Esophagus muscularis mucosa (tissue), 4 donors: ENCODE measurements at regions not wholly inside any gene's neighbourhood (a gene's known extent, or its start where the extent isn't known, plus 50 kb on each side); places are given as distances from the start of the nearest gene placed in this dataset.

ENCODE experiments used
- CTCF ChIP-seq, 3 experiments: fragments of 200-600 bp in 2 of 3; fragments of 450-650 bp in 1 of 3; sonication (generic) in 2 of 3; IDR thresholded peaks; one replicate each; pipeline ENCODE4 v1.5.1; 2017 to 2019; ENCODE audit warnings: antibody characterized with exemption in 3 of 3, mild to moderate bottlenecking in 2 of 3, moderate library complexity in 1 of 3
- EP300 ChIP-seq: sonication (generic); formaldehyde crosslinking; IDR thresholded peaks from one replicate; pipeline ENCODE4 v1.6.1; 2017; ENCODE audit warnings: antibody characterized with exemption
- POLR2A ChIP-seq: fragments of 450-650 bp; IDR thresholded peaks from one replicate; pipeline ENCODE4 v1.6.1; 2017; ENCODE audit warnings: antibody characterized with exemption, moderate library complexity, mild to moderate bottlenecking, low read depth

GRCh38 chr17:55606488-55606815, 95.2 kb upstream of the SMIM36 start:
- TF ChIP-seq CTCF (IDR thresholded peaks at IDR 0.05) (no peak), EP300 (no peak), POLR2A (no peak)
